Heart left ventricle (tissue), 16 donors: ENCODE measurements at regions not wholly inside any gene's neighbourhood (a gene's known extent, or its start where the extent isn't known, plus 50 kb on each side); places are given as distances from the start of the nearest gene placed in this dataset.
"Not testable (repeated sequence)": the region's sequence is repeated elsewhere in the genome, so short reads cannot be mapped to it uniquely, and the experiment has no call there.

ENCODE experiments used
- ATAC-seq, 4 donors: fragments of 200-7000 bp; cut with Tn5 transposase; one replicate each; pipeline ENCODE4 v1.9.1; 2020 to 2022; ENCODE audit warnings: moderate library complexity in 4 of 4, mild to moderate bottlenecking in 3 of 4, moderate number of reproducible peaks in 1 of 4
- DNase-seq, 5 donors: peaks; one replicate each; pipeline ENCODE4 v3.0.0-alpha.2; 2020
- H3K27ac ChIP-seq, 12 donors: fragments of 200-600 bp; sonication (generic) in 4 of 12; one replicate each; pipeline versions ENCODE4 v1.5.0 to v1.8.0; 2016 to 2022; ENCODE audit warnings: mild to moderate bottlenecking in 2 of 12
- H3K27me3 ChIP-seq, 9 donors: fragments of 200-600 bp; sonication (generic) in 2 of 9; one replicate each; pipeline versions ENCODE4 v1.5.1 to v1.8.0; 2016 to 2022; ENCODE audit warnings: mild to moderate bottlenecking in 3 of 9
- H3K36me3 ChIP-seq, 9 donors: fragments of 200-600 bp; sonication (generic) in 2 of 9; one replicate each; pipeline versions ENCODE4 v1.5.0 to v1.8.0; 2018 to 2022; ENCODE audit warnings: mild to moderate bottlenecking in 2 of 9
- H3K4me1 ChIP-seq, 12 donors: fragments of 200-600 bp; sonication (generic) in 4 of 12; one replicate each; pipeline versions ENCODE4 v1.5.0 to v1.8.0; 2016 to 2022; ENCODE audit warnings: mild to moderate bottlenecking in 3 of 12
- H3K4me3 ChIP-seq, 12 donors: fragments of 200-600 bp; sonication (generic) in 4 of 12; one replicate each; pipeline versions ENCODE4 v1.5.0 to v1.8.0; 2017 to 2022; ENCODE audit warnings: mild to moderate bottlenecking in 9 of 12, moderate library complexity in 4 of 12
- H3K9me3 ChIP-seq, 12 donors: fragments of 200-600 bp; sonication (generic) in 4 of 12; one replicate each; pipeline versions ENCODE4 v1.5.0 to v1.8.0; 2016 to 2022; ENCODE audit warnings: mild to moderate bottlenecking in 1 of 12
- POLR2A ChIP-seq, 2 donors: fragments of 450-650 bp; IDR thresholded peaks; one replicate each; pipeline ENCODE4 v1.6.1; 2017; ENCODE audit warnings: antibody characterized with exemption in 2 of 2, mild to moderate bottlenecking in 2 of 2, moderate library complexity in 2 of 2
- WGBS, 4 donors: extraction: QIAGEN DNeasy Blood & Tissue Kit in 2 of 4; methylation state at CpG; one replicate each; pipeline versions ENCODE4 v1.1.5 to v1.1.7; 2013 to 2018; 5-methylcytosine and 5-hydroxymethylcytosine counted together
- intact Hi-C, 10 donors: fragments of 100-400 bp; cut with DNase I; formaldehyde crosslinking; loops; one replicate each; pipeline versions ENCODE4 v1.11.1 to v1.14.2; 2022
- TF ChIP-seq, protein P1 (sequence below), 12 donors: fragments of 200-600 bp; sonication (generic) in 4 of 12; IDR thresholded peaks; one replicate each; pipeline versions ENCODE4 v1.5.0 to v1.8.0; 2018 to 2022; ENCODE audit warnings: antibody characterized with exemption in 12 of 12, mild to moderate bottlenecking in 5 of 12
- donor health status: ischemic (EF 13 %, LVEDD 7.1; RV severe dilation, severe dysfunction).
- donor health status: healthy with polysubstance abuse.
- donor health status: DM: no; HTN: yes; CAD: no.
- donor health status: DM: no; HTN: no; CAD: no.
- donor health status: ischemic (EF 25% LVEDD 6.9; RV normal size, moderate dysfunction).
- donor health status: ischemic (EF 25% LVEDD 5.7; RV mildly dilated, moderate dysfunction).
- donor health status: healthy.
- donor health status: DM: yes; HTN: yes; CAD: no.
- donor health status: ischemic (EF 35%, LVEDD 5.7; RV mildly dilated, moderate dysfunction).
- donor health status: nonischemic (EF 11% LVEDD 7.7; RV severe dilation, severe dysfunction).
- donor health status: DM: yes; HTN: yes; CAD: no.
- donor health status: PGD.
- donor health status: ischemic (EF 29% LVEDD 5.4; RV normal size, mild dysfunction).
- donor health status: nonischemic (EF 23%, LVEDD 6.1; RV moderate dilation, normal function).

DNA sequence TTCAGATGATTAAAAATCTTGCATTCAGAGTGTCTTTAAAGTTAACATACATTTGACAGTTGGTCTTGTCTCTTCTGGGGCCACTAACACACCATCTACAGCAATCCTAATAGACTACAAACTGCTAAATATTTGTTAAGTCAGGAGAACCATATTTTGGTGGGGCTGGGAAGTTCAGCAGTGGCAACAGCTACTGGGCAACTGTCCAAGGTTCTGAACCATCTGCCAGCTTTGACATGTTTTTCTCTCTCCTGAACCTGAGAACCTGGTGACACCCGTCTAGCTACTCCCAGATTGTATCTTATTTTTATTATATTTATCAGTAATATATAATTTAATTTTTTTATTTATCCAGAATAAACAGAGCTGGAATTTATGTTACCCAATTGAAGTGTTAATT is 199.0 kb upstream of the DPYD start:
- intact Hi-C loops, result no loop called here
- H3K9me3 ChIP-seq, result no peaks in the 10 kb centered on the region
- TF ChIP-seq, protein P1, sequence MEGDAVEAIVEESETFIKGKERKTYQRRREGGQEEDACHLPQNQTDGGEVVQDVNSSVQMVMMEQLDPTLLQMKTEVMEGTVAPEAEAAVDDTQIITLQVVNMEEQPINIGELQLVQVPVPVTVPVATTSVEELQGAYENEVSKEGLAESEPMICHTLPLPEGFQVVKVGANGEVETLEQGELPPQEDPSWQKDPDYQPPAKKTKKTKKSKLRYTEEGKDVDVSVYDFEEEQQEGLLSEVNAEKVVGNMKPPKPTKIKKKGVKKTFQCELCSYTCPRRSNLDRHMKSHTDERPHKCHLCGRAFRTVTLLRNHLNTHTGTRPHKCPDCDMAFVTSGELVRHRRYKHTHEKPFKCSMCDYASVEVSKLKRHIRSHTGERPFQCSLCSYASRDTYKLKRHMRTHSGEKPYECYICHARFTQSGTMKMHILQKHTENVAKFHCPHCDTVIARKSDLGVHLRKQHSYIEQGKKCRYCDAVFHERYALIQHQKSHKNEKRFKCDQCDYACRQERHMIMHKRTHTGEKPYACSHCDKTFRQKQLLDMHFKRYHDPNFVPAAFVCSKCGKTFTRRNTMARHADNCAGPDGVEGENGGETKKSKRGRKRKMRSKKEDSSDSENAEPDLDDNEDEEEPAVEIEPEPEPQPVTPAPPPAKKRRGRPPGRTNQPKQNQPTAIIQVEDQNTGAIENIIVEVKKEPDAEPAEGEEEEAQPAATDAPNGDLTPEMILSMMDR (IDR thresholded peaks at IDR 0.05), result no peak
- no peak for TF ChIP-seq POLR2A (IDR thresholded peaks at IDR 0.05)
- no peaks in the 10 kb centered on the region for H3K27me3 ChIP-seq
- 12 to 24% (median 19%) methylated on average over 1 of the region's 1 CpG for WGBS, 4 donors
- H3K4me3 ChIP-seq, result no peak overlapping the region
- no peaks in the 10 kb centered on the region for H3K4me1 ChIP-seq
- H3K36me3 ChIP-seq, result no peaks in the 10 kb centered on the region
- peak in 1 of 5 donors; percentile 6 for DNase-seq
- no peak for ATAC-seq
- H3K27ac ChIP-seq, result no peak overlapping the region

DNA sequence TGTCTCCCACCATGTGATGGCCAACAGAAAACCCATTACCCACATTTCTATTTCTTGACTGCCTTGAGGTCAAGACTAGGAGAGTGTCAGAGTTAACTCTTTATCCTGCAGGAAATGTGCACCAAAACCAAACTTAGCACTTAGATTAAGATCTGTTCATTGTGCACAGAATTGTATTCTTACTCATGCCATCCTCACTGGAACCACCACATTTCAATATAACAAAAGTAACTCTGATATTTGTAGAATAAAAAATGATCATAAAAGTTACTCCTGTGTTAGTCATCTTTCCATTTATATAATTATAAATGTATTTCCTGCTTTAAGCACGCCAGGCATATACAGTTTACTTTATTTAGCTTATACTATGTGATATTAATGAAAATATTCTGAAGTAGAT is 193.0 kb upstream of the DPYD start:
- H3K27me3 ChIP-seq, result peaks cover 0 to 3% (median 0%) of the 10 kb centered on the region in 9 donors
- WGBS, 4 donors, result 61 to 70% (median 64%) methylated on average over 1 of the region's 1 CpG
- H3K4me3 ChIP-seq, result no peak overlapping the region
- no peak for ATAC-seq
- no peaks in the 10 kb centered on the region for H3K9me3 ChIP-seq
- H3K27ac ChIP-seq, result no peak overlapping the region
- H3K36me3 ChIP-seq, result no peaks in the 10 kb centered on the region
- no peak for DNase-seq
- no peak for TF ChIP-seq POLR2A (IDR thresholded peaks at IDR 0.05)
- TF ChIP-seq, protein P1 (IDR thresholded peaks at IDR 0.05), result no peak
- H3K4me1 ChIP-seq, result no peaks in the 10 kb centered on the region
- intact Hi-C loops, result no loop called here

DNA sequence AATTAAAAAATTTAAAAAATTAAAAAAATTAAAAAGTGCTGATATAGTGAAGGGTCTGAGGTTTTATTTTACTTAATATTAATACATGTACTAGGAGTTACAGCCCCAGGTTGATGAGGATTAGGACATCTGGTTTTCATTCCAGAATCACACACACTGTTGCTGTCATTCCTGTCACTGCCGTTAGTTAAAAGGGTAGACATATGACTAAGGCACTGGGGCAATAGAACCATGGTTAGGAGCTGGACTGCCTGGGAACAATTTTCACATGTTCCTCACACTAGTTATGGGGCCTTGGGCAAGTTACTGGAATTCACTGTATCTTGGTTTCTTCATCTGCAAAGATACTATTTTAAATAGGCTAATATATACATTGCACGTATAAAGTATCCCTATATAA is 191.8 kb upstream of the DPYD start:
- Histone ChIP-seq H3K27me3 (peaks cover 0 to 3% (median 0%) of the 10 kb centered on the region in 9 donors), H3K4me3 (no peak overlapping the region), H3K9me3 (peaks cover 0 to 8% (median 7%) of the 10 kb centered on the region in 12 donors), H3K27ac (no peak overlapping the region), H3K4me1 (no peaks in the 10 kb centered on the region), H3K36me3 (no peaks in the 10 kb centered on the region)
- no peak for TF ChIP-seq POLR2A (IDR thresholded peaks at IDR 0.05)
- TF ChIP-seq, protein P1 (IDR thresholded peaks at IDR 0.05), result no peak
- WGBS, 4 donors, result 69 to 85% (median 84%) methylated on average over 2 of the region's 2 CpGs
- ATAC-seq (no peak), DNase-seq (no peak)
- intact Hi-C loops, result no loop called here

DNA sequence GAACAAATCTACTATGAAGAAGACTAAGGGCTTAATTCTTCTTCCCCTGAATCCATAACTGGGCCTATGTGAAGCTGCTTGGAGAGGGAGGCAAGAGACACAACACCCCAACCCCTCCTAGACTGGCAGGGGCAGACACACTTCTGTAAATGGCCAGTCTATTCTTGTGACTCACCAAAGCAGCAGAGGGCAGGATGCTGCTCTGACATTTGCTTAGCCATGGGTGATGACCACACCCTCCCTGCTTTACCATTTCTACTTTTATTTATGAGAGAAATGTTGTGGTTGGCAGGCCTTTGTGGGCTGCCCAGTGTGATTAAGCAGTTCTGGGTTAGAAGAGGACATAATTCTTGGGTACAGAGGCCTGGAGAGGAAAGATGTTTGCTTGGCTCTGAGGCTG is 189.8 kb upstream of the DPYD start:
- ATAC-seq (no peak), DNase-seq (no peak)
- TF ChIP-seq, protein P1 (IDR thresholded peaks at IDR 0.05), result no peak
- TF ChIP-seq POLR2A (IDR thresholded peaks at IDR 0.05), result no peak
- no peak overlapping the region for H3K27ac ChIP-seq
- H3K4me1 ChIP-seq, result no peaks in the 10 kb centered on the region
- intact Hi-C loops, result no loop called here
- no peaks in the 10 kb centered on the region for H3K36me3 ChIP-seq
- H3K4me3 ChIP-seq, result no peak overlapping the region
- peaks cover 0 to 3% (median 0%) of the 10 kb centered on the region in 9 donors for H3K27me3 ChIP-seq
- H3K9me3 ChIP-seq, result peaks cover 0 to 24% (median 16%) of the 10 kb centered on the region in 12 donors

DNA sequence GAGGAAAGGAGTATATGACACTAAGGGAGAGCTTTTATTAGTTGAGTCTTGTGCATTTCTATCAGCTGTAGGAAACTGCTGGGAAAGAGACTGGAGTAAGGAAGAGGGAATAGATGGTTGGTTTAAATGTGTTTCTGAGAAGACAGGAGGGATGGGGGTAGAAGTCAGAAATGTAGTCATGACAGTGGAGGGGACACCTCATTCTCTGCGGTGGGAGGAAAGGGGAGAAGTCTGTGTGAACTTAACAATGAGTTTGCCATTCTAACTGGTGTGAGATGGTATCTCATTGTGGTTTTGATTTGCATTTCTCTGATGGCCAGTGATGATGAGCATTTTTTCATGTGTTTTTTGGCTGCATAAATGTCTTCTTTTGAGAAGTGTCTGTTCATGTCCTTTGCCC is 187.5 kb upstream of the DPYD start:
- H3K27me3 ChIP-seq, H3K4me3 ChIP-seq, ATAC-seq, H3K36me3 ChIP-seq, DNase-seq, H3K27ac ChIP-seq, H3K4me1 ChIP-seq, intact Hi-C loops: not testable (repeated sequence)
- 50 to 88% (median 72%) methylated on average over 1 of the region's 1 CpG for WGBS, 4 donors
- peaks cover 0 to 24% (median 16%) of the 10 kb centered on the region in 12 donors for H3K9me3 ChIP-seq
